Spinal cord (tissue), 9 donors: ENCODE measurements at regions not wholly inside any gene's neighbourhood (a gene's known extent, or its start where the extent isn't known, plus 50 kb on each side); places are given as distances from the start of the nearest gene placed in this dataset.
"Not testable (repeated sequence)": the region's sequence is repeated elsewhere in the genome, so short reads cannot be mapped to it uniquely, and the experiment has no call there.

ENCODE experiments used
- DNase-seq, 6 donors: peaks; one replicate each; pipeline versions ENCODE4 v3.0.0 to v3.0.0-alpha.2; 2013 to 2015; ENCODE audit warnings: low spot score in 6 of 6, low read depth in 4 of 6
- H3K27ac ChIP-seq: one replicate; pipeline ENCODE4 v1.5.1; 2013; ENCODE audit warnings: low read depth, low read length, control low read depth
- H3K27me3 ChIP-seq: one replicate; pipeline ENCODE4 v1.6.1; 2013; ENCODE audit warnings: low read length; ENCODE audit not compliant: control insufficient read depth, insufficient read depth
- H3K36me3 ChIP-seq: one replicate; pipeline ENCODE4 v1.6.1; 2013; ENCODE audit warnings: low read length; ENCODE audit not compliant: control insufficient read depth, insufficient read depth
- H3K4me1 ChIP-seq: one replicate; pipeline ENCODE4 v1.6.1; 2013; ENCODE audit warnings: low read length; ENCODE audit not compliant: control insufficient read depth, insufficient read depth
- H3K4me3 ChIP-seq: one replicate; pipeline ENCODE4 v1.5.1; 2013; ENCODE audit warnings: low read depth, low read length, control low read depth
- H3K9me3 ChIP-seq: one replicate; pipeline ENCODE4 v1.6.1; 2013; ENCODE audit warnings: low read length; ENCODE audit not compliant: control insufficient read depth, insufficient read depth
- WGBS: methylation state at CpG from one replicate; pipeline ENCODE4 v1.1.5; 2013; ENCODE audit warnings: missing lambda C conversion rate; ENCODE audit not compliant: insufficient coverage; 5-methylcytosine and 5-hydroxymethylcytosine counted together
- donor health status: healthy.

GRCh38 chr7:109873296-109873695 is 1217.6 kb upstream of the LRRN3 start:
- Histone ChIP-seq H3K36me3 (no peaks in the 10 kb centered on the region), H3K4me3 (no peak overlapping the region), H3K4me1 (no peaks in the 10 kb centered on the region), H3K9me3 (no peaks in the 10 kb centered on the region), H3K27ac (no peak overlapping the region), H3K27me3 (no peaks in the 10 kb centered on the region)
- DNase-seq, result peak in 1 of 6 donors; percentile 8
- 79% methylated on average over 3 of the region's 4 CpGs for WGBS

GRCh38 chr7:109879287-109879828 is 1211.6 kb upstream of the LRRN3 start:
- no peaks in the 10 kb centered on the region for H3K4me1 ChIP-seq
- H3K9me3 ChIP-seq, result no peaks in the 10 kb centered on the region
- no peak overlapping the region for H3K4me3 ChIP-seq
- H3K36me3 ChIP-seq, result no peaks in the 10 kb centered on the region
- peak in 2 of 6 donors; percentile 5 to 8 for DNase-seq
- no peak overlapping the region for H3K27ac ChIP-seq
- H3K27me3 ChIP-seq, result no peaks in the 10 kb centered on the region
- WGBS, result no CpG with 5 or more reads among the region's 4 CpGs

GRCh38 chr7:109890622-109891021 is 1200.3 kb upstream of the LRRN3 start:
- WGBS, result no CpG with 5 or more reads among the region's 1 CpG
- no peaks in the 10 kb centered on the region for H3K4me1 ChIP-seq

GRCh38 chr7:109893231-109893630 is 1197.7 kb upstream of the LRRN3 start:
- H3K4me1 ChIP-seq, result no peaks in the 10 kb centered on the region
- no peaks in the 10 kb centered on the region for H3K36me3 ChIP-seq
- H3K27ac ChIP-seq, result no peak overlapping the region
- no peak overlapping the region for H3K4me3 ChIP-seq
- DNase-seq, result peak in 1 of 6 donors; percentile 23
- no CpG with 5 or more reads among the region's 2 CpGs for WGBS
- no peaks in the 10 kb centered on the region for H3K9me3 ChIP-seq
- H3K27me3 ChIP-seq, result no peaks in the 10 kb centered on the region

More at GRCh38 chr7:109890622-109891021, 1200.3 kb upstream of the LRRN3 start:
- no peaks in the 10 kb centered on the region for H3K9me3 ChIP-seq
- no peaks in the 10 kb centered on the region for H3K27me3 ChIP-seq
- H3K27ac ChIP-seq, result no peak overlapping the region
- no peak for DNase-seq
- no peak overlapping the region for H3K4me3 ChIP-seq
- H3K36me3 ChIP-seq, result no peaks in the 10 kb centered on the region

- DNase-seq, result peak in 1 of 6 donors; percentile 29
- 75% methylated on average over 2 of the region's 3 CpGs for WGBS
- Histone ChIP-seq H3K9me3 (no peaks in the 10 kb centered on the region), H3K4me1 (no peaks in the 10 kb centered on the region), H3K27ac (no peak overlapping the region), H3K27me3 (no peaks in the 10 kb centered on the region), H3K4me3 (no peak overlapping the region), H3K36me3 (no peaks in the 10 kb centered on the region)
Observed at GRCh38 chr7:109895536-109895935, 1195.4 kb upstream of the LRRN3 start.

- no peak for DNase-seq
- Histone ChIP-seq H3K4me3 (no peak overlapping the region), H3K9me3 (no peaks in the 10 kb centered on the region), H3K36me3 (no peaks in the 10 kb centered on the region), H3K27ac (no peak overlapping the region), H3K27me3 (no peaks in the 10 kb centered on the region), H3K4me1 (no peaks in the 10 kb centered on the region)
- WGBS, result no CpG with 5 or more reads among the region's 1 CpG
Observed at GRCh38 chr7:109901926-109902325, 1189.0 kb upstream of the LRRN3 start.

GRCh38 chr7:109905368-109906065 is 1185.4 kb upstream of the LRRN3 start:
- 91% methylated on average over 20 of the region's 21 CpGs for WGBS
- not testable (repeated sequence) for DNase-seq, H3K36me3 ChIP-seq

GRCh38 chr7:109915670-109916069 is 1175.3 kb upstream of the LRRN3 start:
- Histone ChIP-seq H3K27ac (no peak overlapping the region), H3K27me3 (no peaks in the 10 kb centered on the region), H3K36me3 (no peaks in the 10 kb centered on the region), H3K9me3 (no peaks in the 10 kb centered on the region), H3K4me1 (no peaks in the 10 kb centered on the region), H3K4me3 (no peak overlapping the region)
- no CpG with 5 or more reads among the region's 3 CpGs for WGBS
- DNase-seq, result no peak

More at GRCh38 chr7:109905368-109906065, 1185.4 kb upstream of the LRRN3 start:
- H3K27me3 ChIP-seq, H3K9me3 ChIP-seq, H3K27ac ChIP-seq, H3K4me1 ChIP-seq, H3K4me3 ChIP-seq: not testable (repeated sequence)

- WGBS, result no CpG with 5 or more reads among the region's 2 CpGs
- Histone ChIP-seq H3K36me3 (no peaks in the 10 kb centered on the region), H3K27me3 (no peaks in the 10 kb centered on the region), H3K27ac (no peak overlapping the region), H3K4me3 (no peak overlapping the region), H3K4me1 (no peaks in the 10 kb centered on the region), H3K9me3 (no peaks in the 10 kb centered on the region)
- peak in 2 of 6 donors; percentile 13 to 23 for DNase-seq
Observed at GRCh38 chr7:109926738-109927137, 1164.2 kb upstream of the LRRN3 start.

GRCh38 chr7:109930049-109930448 is 1160.9 kb upstream of the LRRN3 start:
- Histone ChIP-seq H3K9me3 (no peaks in the 10 kb centered on the region), H3K4me3 (no peak overlapping the region), H3K27ac (no peak overlapping the region), H3K27me3 (no peaks in the 10 kb centered on the region), H3K36me3 (no peaks in the 10 kb centered on the region), H3K4me1 (no peaks in the 10 kb centered on the region)
- 33% methylated on average over 1 of the region's 3 CpGs for WGBS
- DNase-seq, result no peak
